ENCODE measurements at regions not wholly inside any gene's neighbourhood (a gene's known extent, or its start where the extent isn't known, plus 50 kb on each side); places are given as distances from the start of the nearest gene placed in this dataset.

DNA sequence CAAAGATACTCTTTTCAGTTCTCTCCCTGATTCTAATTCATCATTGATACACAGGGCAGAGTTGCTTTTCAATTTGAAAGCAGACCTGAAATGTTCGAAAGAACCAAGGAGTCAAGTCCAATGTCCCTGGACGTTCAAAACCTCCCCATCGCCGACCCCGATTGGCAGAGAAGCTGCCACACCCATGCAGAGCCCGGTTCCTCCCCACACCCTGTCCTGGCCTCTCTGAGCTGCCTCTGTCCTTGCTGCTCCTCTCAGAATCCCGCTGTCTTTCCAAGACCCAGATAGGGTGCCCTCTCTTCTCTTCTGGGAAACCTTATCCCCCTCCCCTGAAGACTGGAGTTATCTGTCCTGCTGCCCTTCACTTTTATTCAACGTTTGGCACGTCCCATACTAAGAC lies 52.3 kb upstream of the CITED2 start:
- DNase-seq: no peak

GRCh38 chr6:139425780-139426179 lies 51.3 kb upstream of the CITED2 start:
- DNase-seq: no peak

- DNase-seq: no peak
Observed at GRCh38 chr6:139423971-139424667, 49.7 kb upstream of the CITED2 start.

Measured in SHP77 (cell line).